ENCODE measurements at regions not wholly inside any gene's neighbourhood (a gene's known extent, or its start where the extent isn't known, plus 50 kb on each side); places are given as distances from the start of the nearest gene placed in this dataset.
"Not testable (repeated sequence)": the region's sequence is repeated elsewhere in the genome, so short reads cannot be mapped to it uniquely, and the experiment has no call there.

GRCh38 chr4:27117453-27117852 lies 256.8 kb downstream of the STIM2 start:
- TF ChIP-seq CTCF (IDR thresholded peaks at IDR 0.05): no peak
- TF ChIP-seq POLR2A (IDR thresholded peaks at IDR 0.05): no peak
- intact Hi-C loops (cut with DNase I): no loop called here
- Histone ChIP-seq H3K4me1 (no peaks in the 10 kb centered on the region), H3K36me3 (replicated peaks in 1 of 2; ENCODE audit: insufficient read depth in 1 of 2, low read depth in 2 of 2) (no peaks in the 10 kb centered on the region), H3K4me3 (no peak overlapping the region), H3K9me3 (no peaks in the 10 kb centered on the region), H3K27me3 (no peaks in the 10 kb centered on the region), H3K27ac (no peak overlapping the region)
- DNase-seq (no peak), ATAC-seq (no peak)
- 74 to 93% methylated on average over 1 of the region's 1 CpG for WGBS, 2 donors

GRCh38 chr4:27119239-27119638 lies 258.6 kb downstream of the STIM2 start:
- H3K27me3 ChIP-seq: no peaks in the 10 kb centered on the region
- H3K9me3 ChIP-seq: no peaks in the 10 kb centered on the region
- intact Hi-C loops (cut with DNase I): no loop called here
- no peak overlapping the region for H3K4me3 ChIP-seq
- TF ChIP-seq CTCF (IDR thresholded peaks at IDR 0.05) (no peak), POLR2A (IDR thresholded peaks at IDR 0.05) (no peak)
- DNase-seq (no peak), ATAC-seq (no peak)
- H3K27ac ChIP-seq: no peak overlapping the region
- 76 to 79% methylated on average over 5 of the region's 5 CpGs for WGBS, 2 donors
- H3K4me1 ChIP-seq: no peaks in the 10 kb centered on the region
- H3K36me3 ChIP-seq (replicated peaks in 1 of 2; ENCODE audit: insufficient read depth in 1 of 2, low read depth in 2 of 2): no peaks in the 10 kb centered on the region

- 76 to 80% methylated on average over 5 of the region's 5 CpGs for WGBS, 2 donors
- intact Hi-C loops (cut with DNase I): no loop called here
- no peak for ATAC-seq
- Histone ChIP-seq H3K36me3 (replicated peaks in 1 of 2; ENCODE audit: insufficient read depth in 1 of 2, low read depth in 2 of 2) (no peaks in the 10 kb centered on the region), H3K4me1 (no peaks in the 10 kb centered on the region), H3K4me3 (no peak overlapping the region), H3K27ac (no peak overlapping the region), H3K9me3 (no peaks in the 10 kb centered on the region), H3K27me3 (no peaks in the 10 kb centered on the region)
- DNase-seq: no peak
- TF ChIP-seq CTCF (IDR thresholded peaks at IDR 0.05): no peak
- TF ChIP-seq POLR2A (IDR thresholded peaks at IDR 0.05): no peak
Measured at GRCh38 chr4:27121830-27122229, 261.2 kb downstream of the STIM2 start.

- 41 to 48% methylated on average over 3 of the region's 3 CpGs for WGBS, 2 donors
- Histone ChIP-seq H3K4me3 (no peak overlapping the region), H3K27me3 (no peaks in the 10 kb centered on the region), H3K9me3 (no peaks in the 10 kb centered on the region), H3K4me1 (no peaks in the 10 kb centered on the region), H3K36me3 (replicated peaks in 1 of 2; ENCODE audit: insufficient read depth in 1 of 2, low read depth in 2 of 2) (no peaks in the 10 kb centered on the region), H3K27ac (no peak overlapping the region)
- DNase-seq (no peak), ATAC-seq (peak; percentile 30)
- TF ChIP-seq CTCF (IDR thresholded peaks at IDR 0.05) (no peak), POLR2A (IDR thresholded peaks at IDR 0.05) (no peak)
- intact Hi-C loops (cut with DNase I): no loop called here
Measured at GRCh38 chr4:27123123-27123768, 262.6 kb downstream of the STIM2 start.

GRCh38 chr4:27123769-27124124 lies 263.1 kb downstream of the STIM2 start:
- H3K4me1 ChIP-seq: no peaks in the 10 kb centered on the region
- intact Hi-C loops (cut with DNase I): no loop called here
- H3K4me3 ChIP-seq: no peak overlapping the region
- no peaks in the 10 kb centered on the region for H3K9me3 ChIP-seq
- no peaks in the 10 kb centered on the region for H3K27me3 ChIP-seq
- no peak overlapping the region for H3K27ac ChIP-seq
- no peak for ATAC-seq
- no peak for TF ChIP-seq POLR2A (IDR thresholded peaks at IDR 0.05)
- TF ChIP-seq CTCF (IDR thresholded peaks at IDR 0.05): no peak
- no peaks in the 10 kb centered on the region for H3K36me3 ChIP-seq (replicated peaks in 1 of 2; ENCODE audit: insufficient read depth in 1 of 2, low read depth in 2 of 2)
- no peak for DNase-seq

GRCh38 chr4:27126895-27127294 lies 266.3 kb downstream of the STIM2 start:
- H3K36me3 ChIP-seq (replicated peaks in 1 of 2; ENCODE audit: insufficient read depth in 1 of 2, low read depth in 2 of 2); DNase-seq; H3K4me3 ChIP-seq; H3K27ac ChIP-seq; intact Hi-C loops (cut with DNase I); ATAC-seq; H3K27me3 ChIP-seq; H3K9me3 ChIP-seq; H3K4me1 ChIP-seq: not testable (repeated sequence)
- 72 to 81% methylated on average over 4 of the region's 4 CpGs for WGBS, 2 donors

All from body of pancreas (tissue), 4 donors.